K562 (cell line): ENCODE measurements at regions not wholly inside any gene's neighbourhood (a gene's known extent, or its start where the extent isn't known, plus 50 kb on each side); places are given as distances from the start of the nearest gene placed in this dataset.

ENCODE experiments used
- ATAC-seq: fragments of 200-7000 bp; cut with Tn5 transposase; 3 replicates; pipeline ENCODE4 v1.9.1; 2020; ENCODE audit warnings: moderate library complexity
- BruUV-seq: library from RNA; stranded (reverse); fragments of 400-500 nt; replicated peaks from 2 replicates; lab custom pipeline; 2021; lab: Mats Ljungman, UMichigan
- CTCF ChIA-PET: fragments of 300-600 bp; formaldehyde crosslinking; extraction: SDS; loops from one replicate; lab custom pipeline; 2021; ENCODE audit warnings: low intra/inter-chr PET ratio; lab: Yijun Ruan, JAX
- POLR2A ChIA-PET: fragments of 300-600, 350-650 bp; sonication (Branson Sonifier 250); formaldehyde crosslinking; extraction: SDS; loops from one replicate; lab custom pipeline; 2021; ENCODE audit warnings: antibody characterized with exemption, inconsistent platforms; lab: Yijun Ruan, JAX
- DNase-seq, 4 experiments: peaks; one replicate each; pipeline versions ENCODE4 v3.0.0 to v3.0.0-alpha.2; 2011 to 2018; ENCODE audit warnings: low spot score in 3 of 4, mixed read lengths in 3 of 4; ENCODE audit errors: extremely low read depth in 1 of 4
- FAIRE-seq: peaks from 2 replicates; lab custom pipeline; 2011; peaks lifted over from hg19 to GRCh38; lab: Jason Lieb, UNC
- H2AFZ ChIP-seq: 2 replicates; pipeline ENCODE4 v1.6.0; 2011; ENCODE audit warnings: low read depth, low read length, control low read depth, inconsistent platforms
- H3K27ac ChIP-seq: fragments of 200-600 bp; 3 replicates; pipeline ENCODE4 v1.8.0; 2011; ENCODE audit warnings: low read depth, mild to moderate bottlenecking, control low read depth, inconsistent platforms, low read length, moderate library complexity, mixed read lengths; ENCODE audit errors: extremely low read depth
- H3K27me3 ChIP-seq, 2 experiments: fragments of 300-600 bp in 1 of 2; 2 replicates in 1 of 2; 3 replicates in 1 of 2; pipeline versions ENCODE4 v1.6.0 to v1.8.0; 2011; ENCODE audit warnings: inconsistent platforms in 2 of 2, low read length in 2 of 2, mild to moderate bottlenecking in 1 of 2, mixed read lengths in 1 of 2, moderate library complexity in 1 of 2; ENCODE audit not compliant: control insufficient read depth in 2 of 2, insufficient read depth in 2 of 2
- H3K36me3 ChIP-seq: fragments of 300-600 bp; 3 replicates; pipeline ENCODE4 v1.8.0; 2011; ENCODE audit warnings: mild to moderate bottlenecking, low read length, inconsistent platforms; ENCODE audit not compliant: control insufficient read depth, insufficient read depth
- H3K4me1 ChIP-seq, 2 experiments: fragments of 200-600 bp in 1 of 2; replicated peaks in 1 of 2; 2 replicates in 1 of 2; 3 replicates in 1 of 2; pipeline versions ENCODE4 v1.5.1 to v1.8.0; 2011; ENCODE audit warnings: inconsistent platforms in 2 of 2, low read length in 2 of 2, mild to moderate bottlenecking in 1 of 2, mixed read lengths in 1 of 2, moderate library complexity in 1 of 2; ENCODE audit not compliant: control insufficient read depth in 2 of 2, insufficient read depth in 2 of 2
- H3K4me2 ChIP-seq: 2 replicates; pipeline ENCODE4 v1.6.1; 2011; ENCODE audit warnings: low read length, control low read depth, inconsistent platforms, mixed read lengths; ENCODE audit not compliant: insufficient read depth
- H3K4me3 ChIP-seq: fragments of 200-600 bp; sonication (generic), shearing (Covaris generic); 2 replicates; pipeline ENCODE4 v1.5.1; 2016; ENCODE audit warnings: control low read depth, inconsistent platforms
- H3K79me2 ChIP-seq: fragments of 200-600 bp; 3 replicates; pipeline ENCODE4 v1.8.0; 2011; ENCODE audit warnings: low read length, inconsistent platforms; ENCODE audit not compliant: control insufficient read depth, insufficient read depth
- H3K9ac ChIP-seq, 2 experiments: 2 replicates each; pipeline versions ENCODE4 v1.6.0 to v1.6.1; 2011; ENCODE audit warnings: low read depth in 2 of 2, low read length in 2 of 2, control low read depth in 1 of 2, inconsistent platforms in 1 of 2, mild to moderate bottlenecking in 1 of 2, mixed read lengths in 1 of 2; ENCODE audit not compliant: insufficient read depth in 1 of 2
- H3K9me1 ChIP-seq: one replicate; pipeline ENCODE4 v1.6.0; 2011; ENCODE audit warnings: inconsistent platforms, mild to moderate bottlenecking, low read length, moderate library complexity; ENCODE audit not compliant: control insufficient read depth, insufficient read depth
- H3K9me3 ChIP-seq: replicated peaks from 2 replicates; pipeline ENCODE4 v1.5.1; 2011; ENCODE audit warnings: low read depth, low read length, inconsistent platforms; ENCODE audit not compliant: control insufficient read depth, insufficient read depth
- H4K20me1 ChIP-seq: replicated peaks from 2 replicates; pipeline ENCODE4 v1.6.1; 2011; ENCODE audit warnings: low read length, inconsistent platforms, mixed read lengths; ENCODE audit not compliant: control insufficient read depth, insufficient read depth
- C11orf30 ChIP-seq: fragments of 450-650 bp; IDR thresholded peaks from 2 replicates; pipeline ENCODE4 v1.6.1; 2016; ENCODE audit warnings: low read depth, mild to moderate bottlenecking
- IRF1 ChIP-seq: sonication (generic); formaldehyde crosslinking; IDR thresholded peaks from 2 replicates; pipeline ENCODE4 v1.8.0; 2022; ENCODE audit warnings: missing genetic modification reagents, mild to moderate bottlenecking, borderline replicate concordance
- MAFF ChIP-seq: IDR thresholded peaks from 2 replicates; pipeline ENCODE4 v1.6.1; 2012; ENCODE audit warnings: low read length, improper control_type of control experiment
- PTTG1 ChIP-seq: fragments of 450-650 bp; IDR thresholded peaks from 2 replicates; pipeline ENCODE4 v1.6.1; 2016; ENCODE audit warnings: low read depth, mild to moderate bottlenecking, missing genetic modification characterization, missing compliant biosample characterization
- SIN3B ChIP-seq: fragments of 450-650 bp; IDR thresholded peaks from 2 replicates; pipeline ENCODE4 v1.6.1; 2017; ENCODE audit warnings: low read depth, mild to moderate bottlenecking, moderate library complexity
- SMAD4 ChIP-seq: fragments of 250-450 bp; sonication (Bioruptor Pico); conservative IDR thresholded peaks from 2 replicates; pipeline ENCODE4 v1.8.0; 2021; ENCODE audit warnings: inconsistent platforms, mild to moderate bottlenecking, moderate library complexity
- TFE3 ChIP-seq: fragments of 450-650 bp; formaldehyde crosslinking; IDR thresholded peaks from 2 replicates; pipeline ENCODE4 v1.4.0; 2020; ENCODE audit warnings: mild to moderate bottlenecking, mixed read lengths
- THRAP3 ChIP-seq: fragments of 450-650 bp; IDR thresholded peaks from 2 replicates; pipeline ENCODE4 v1.6.1; 2016; ENCODE audit warnings: mild to moderate bottlenecking, inconsistent platforms, borderline replicate concordance
- ZNF280A ChIP-seq: fragments of 450-650 bp; IDR thresholded peaks from 2 replicates; pipeline ENCODE4 v1.6.1; 2018; ENCODE audit warnings: mild to moderate bottlenecking, low read depth; ENCODE audit not compliant: partially characterized antibody
- ZNF282 ChIP-seq: sonication (generic); formaldehyde crosslinking; IDR thresholded peaks from 2 replicates; pipeline ENCODE4 v1.8.1; 2023; ENCODE audit warnings: missing genetic modification reagents
- WGBS: fragments of 100-300 bp; shearing (Covaris generic); methylation state at CpG from one replicate; pipeline ENCODE4 v1.1.6; 2016; ENCODE audit warnings: low coverage, mixed read lengths; ENCODE audit not compliant: insufficient coverage; ENCODE audit errors: missing lambda C conversion rate; 5-methylcytosine and 5-hydroxymethylcytosine counted together
- in situ Hi-C: fragments of 300-500 bp; cut with MboI; formaldehyde crosslinking; loops from 4 replicates; pipeline ENCODE4 v1.15.0; 2018; ENCODE audit warnings: inconsistent platforms, mixed read lengths
- intact Hi-C: fragments of 100-400 bp; cut with micrococcal nuclease; formaldehyde crosslinking; loops from 2 replicates; pipeline ENCODE4 v1.14.2; 2022

- peaks cover 3% of the 10 kb centered on the region; the same call in 1 of the 2 replicates for H3K9me3 ChIP-seq
- no peak overlapping the region for H3K4me3 ChIP-seq
- POLR2A ChIA-PET, result no interaction called here
- no peak overlapping the region for H3K9ac ChIP-seq
- DNase-seq (no peak), ATAC-seq (no peak), FAIRE-seq (no peak)
- H3K36me3 ChIP-seq, result no peaks in the 10 kb centered on the region
- no peaks in the 10 kb centered on the region for H3K79me2 ChIP-seq
- no peaks in the 10 kb centered on the region for H3K9me1 ChIP-seq
- H4K20me1 ChIP-seq, result no peaks in the 10 kb centered on the region
- H3K4me1 ChIP-seq, result no peaks in the 10 kb centered on the region
- CTCF ChIA-PET, result no interaction called here
- intact Hi-C loops (no loop called here), in situ Hi-C loops (no loop called here)
- H3K4me2 ChIP-seq, result no peak overlapping the region
- WGBS, result 0% methylated on average over 1 of the region's 1 CpG
- no peaks in the 10 kb centered on the region for H3K27me3 ChIP-seq
- no peak overlapping the region for H3K27ac ChIP-seq
- BruUV-seq, result no TSS peak
- TF ChIP-seq ZNF280A, result no peak
- no peak for TF ChIP-seq THRAP3
- TF ChIP-seq IRF1 (CRISPR knock-in tag), result no peak
- no peak for TF ChIP-seq SIN3B
- no peak for TF ChIP-seq ZNF282
- no peak for TF ChIP-seq SMAD4 (CRISPR knock-in tag)
- no peak for TF ChIP-seq C11orf30
- no peak for TF ChIP-seq MAFF
- no peak for TF ChIP-seq PTTG1
- no peak for TF ChIP-seq TFE3 (CRISPR knock-in tag)
- H2AFZ ChIP-seq, result no peak overlapping the region
Observed at GRCh38 chr4:134531013-134531412, 329.4 kb upstream of the PABPC4L start.
